ENCODE measurements at regions not wholly inside any gene's neighbourhood (a gene's known extent, or its start where the extent isn't known, plus 50 kb on each side); places are given as distances from the start of the nearest gene placed in this dataset.

GRCh38 chr15:101547737-101548136 is 58.2 kb upstream of the PCSK6 start:
- TF ChIP-seq POLR2AphosphoS5 (IDR thresholded peaks at IDR 0.05; ENCODE audit: low read depth, low read length) = no peak
- no peak for TF ChIP-seq SIN3A (IDR thresholded peaks at IDR 0.05; ENCODE audit: borderline replicate concordance, insufficient read depth, low read length)
- TF ChIP-seq FOXP2 (optimal IDR thresholded peaks at IDR 0.05; ENCODE audit: borderline replicate concordance, extremely low read depth, extremely low read length, insufficient read depth) = no peak
- TF ChIP-seq TAF1 (IDR thresholded peaks at IDR 0.05; ENCODE audit: borderline replicate concordance, insufficient read depth, low read length) = no peak
- no peak for TF ChIP-seq REST (IDR thresholded peaks at IDR 0.05; ENCODE audit: insufficient read depth in 1 of 2, low read depth in 2 of 2, low read length in 2 of 2)

GRCh38 chr15:101545548-101546505 is 56.3 kb upstream of the PCSK6 start:
- TF ChIP-seq FOXP2 (optimal IDR thresholded peaks at IDR 0.05; ENCODE audit: borderline replicate concordance, extremely low read depth, extremely low read length, insufficient read depth) (no peak), REST (IDR thresholded peaks at IDR 0.05; ENCODE audit: insufficient read depth in 1 of 2, low read depth in 2 of 2, low read length in 2 of 2) (no peak), SIN3A (IDR thresholded peaks at IDR 0.05; ENCODE audit: borderline replicate concordance, insufficient read depth, low read length) (no peak), POLR2AphosphoS5 (IDR thresholded peaks at IDR 0.05; ENCODE audit: low read depth, low read length) (no peak), TAF1 (IDR thresholded peaks at IDR 0.05; ENCODE audit: borderline replicate concordance, insufficient read depth, low read length) (no peak)

GRCh38 chr15:101544613-101544945 is 55.1 kb upstream of the PCSK6 start:
- no peak for TF ChIP-seq FOXP2 (optimal IDR thresholded peaks at IDR 0.05; ENCODE audit: borderline replicate concordance, extremely low read depth, extremely low read length, insufficient read depth)
- no peak for TF ChIP-seq SIN3A (IDR thresholded peaks at IDR 0.05; ENCODE audit: borderline replicate concordance, insufficient read depth, low read length)
- no peak for TF ChIP-seq REST (IDR thresholded peaks at IDR 0.05; ENCODE audit: insufficient read depth in 1 of 2, low read depth in 2 of 2, low read length in 2 of 2)
- no peak for TF ChIP-seq TAF1 (IDR thresholded peaks at IDR 0.05; ENCODE audit: borderline replicate concordance, insufficient read depth, low read length)
- TF ChIP-seq POLR2AphosphoS5 (IDR thresholded peaks at IDR 0.05; ENCODE audit: low read depth, low read length) = no peak

GRCh38 chr15:101543926-101544612 is 54.6 kb upstream of the PCSK6 start:
- TF ChIP-seq POLR2AphosphoS5 (IDR thresholded peaks at IDR 0.05; ENCODE audit: low read depth, low read length) (no peak), SIN3A (IDR thresholded peaks at IDR 0.05; ENCODE audit: borderline replicate concordance, insufficient read depth, low read length) (no peak), TAF1 (IDR thresholded peaks at IDR 0.05; ENCODE audit: borderline replicate concordance, insufficient read depth, low read length) (no peak), FOXP2 (optimal IDR thresholded peaks at IDR 0.05; ENCODE audit: borderline replicate concordance, extremely low read depth, extremely low read length, insufficient read depth) (no peak), REST (IDR thresholded peaks at IDR 0.05; ENCODE audit: insufficient read depth in 1 of 2, low read depth in 2 of 2, low read length in 2 of 2) (no peak)

Measured in PFSK-1 (cell line).